Endothelial cell of umbilical vein (primary cell): ENCODE measurements at regions not wholly inside any gene's neighbourhood (a gene's known extent, or its start where the extent isn't known, plus 50 kb on each side); places are given as distances from the start of the nearest gene placed in this dataset.

Source experiments
- BruUV-seq: library from RNA; stranded (reverse); fragments of 400-500 nt; replicated peaks from 2 replicates; lab custom pipeline; 2021; lab: Mats Ljungman, UMichigan
- CTCF ChIA-PET: fragments of 300-600, 350-600 bp; sonication (Branson Sonifier 250); formaldehyde crosslinking; loops from one replicate; lab custom pipeline; 2021; ENCODE audit warnings: antibody characterized with exemption, inconsistent platforms; lab: Charles Lee
- POLR2A ChIA-PET: fragments of 300-600, 350-600 bp; sonication (Branson Sonifier 250); formaldehyde crosslinking; loops from one replicate; lab custom pipeline; 2021; ENCODE audit warnings: antibody characterized with exemption, inconsistent platforms; lab: Charles Lee
- DNase-seq: peaks from one replicate; pipeline ENCODE4 v3.0.0-alpha.2; 2011; ENCODE audit warnings: low read depth, low spot score
- FAIRE-seq: peaks from 2 replicates; lab custom pipeline; 2011; peaks lifted over from hg19 to GRCh38; lab: Jason Lieb, UNC
- H2AFZ ChIP-seq: 2 replicates; pipeline ENCODE4 v1.6.0; 2012; ENCODE audit warnings: low read depth, low read length, control low read depth, inconsistent platforms
- H3K27ac ChIP-seq: 2 replicates; pipeline ENCODE4 v1.5.1; 2011; ENCODE audit warnings: low read depth, mild to moderate bottlenecking, control low read depth, low read length, moderate library complexity; ENCODE audit not compliant: insufficient read depth
- H3K27me3 ChIP-seq, 2 experiments: 2 replicates each; pipeline versions ENCODE4 v1.6.0 to v1.6.1; 2011; ENCODE audit warnings: low read length in 2 of 2, mixed read lengths in 1 of 2; ENCODE audit not compliant: control insufficient read depth in 2 of 2, insufficient read depth in 2 of 2
- H3K36me3 ChIP-seq, 2 experiments: 2 replicates in 1 of 2; 3 replicates in 1 of 2; pipeline ENCODE4 v1.5.1; 2011; ENCODE audit warnings: low read length in 2 of 2, mild to moderate bottlenecking in 1 of 2, moderate library complexity in 1 of 2; ENCODE audit not compliant: control insufficient read depth in 2 of 2, insufficient read depth in 2 of 2; ENCODE audit errors: extremely low read depth in 1 of 2
- H3K4me1 ChIP-seq: 3 replicates; pipeline ENCODE4 v1.5.1; 2011; ENCODE audit warnings: mild to moderate bottlenecking, low read length; ENCODE audit not compliant: control insufficient read depth, insufficient read depth; ENCODE audit errors: extremely low read depth
- H3K4me2 ChIP-seq: 2 replicates; pipeline ENCODE4 v1.6.1; 2011; ENCODE audit warnings: low read length, control low read depth, mixed read lengths; ENCODE audit not compliant: insufficient read depth
- H3K4me3 ChIP-seq, 3 experiments: fragments of 200-600 bp in 1 of 3; sonication (generic), shearing (Covaris generic) in 1 of 3; replicated peaks in 1 of 3; 2 replicates each; pipeline ENCODE4 v1.5.1; 2011 to 2016; ENCODE audit warnings: control low read depth in 3 of 3, low read length in 3 of 3, mild to moderate bottlenecking in 2 of 3, inconsistent platforms in 1 of 3, low read depth in 1 of 3, moderate library complexity in 1 of 3; ENCODE audit not compliant: insufficient read depth in 1 of 3
- H3K79me2 ChIP-seq: 2 replicates; pipeline ENCODE4 v1.6.0; 2012; ENCODE audit warnings: low read length, inconsistent platforms; ENCODE audit not compliant: control insufficient read depth, insufficient read depth
- H3K9ac ChIP-seq: replicated peaks from 2 replicates; pipeline ENCODE3; 2011; ENCODE audit warnings: low read length, control low read depth; ENCODE audit not compliant: insufficient read depth; ENCODE audit errors: extremely low read depth
- H3K9me1 ChIP-seq: replicated peaks from 3 replicates; pipeline ENCODE4 v1.6.0; 2011; ENCODE audit warnings: mild to moderate bottlenecking, low read length; ENCODE audit not compliant: control insufficient read depth, insufficient read depth; ENCODE audit errors: extremely low read depth
- H3K9me3 ChIP-seq: replicated peaks from 2 replicates; pipeline ENCODE4 v1.5.1; 2012; ENCODE audit warnings: low read length, inconsistent platforms; ENCODE audit not compliant: control insufficient read depth, insufficient read depth
- H4K20me1 ChIP-seq: replicated peaks from 2 replicates; pipeline ENCODE3; 2011; ENCODE audit warnings: mild to moderate bottlenecking, low read length; ENCODE audit not compliant: control insufficient read depth, insufficient read depth; ENCODE audit errors: extremely low read depth
- EZH2 ChIP-seq: IDR thresholded peaks from 2 replicates; pipeline ENCODE4 v1.6.1; 2012; ENCODE audit warnings: borderline replicate concordance, low read depth, mild to moderate bottlenecking, moderate library complexity, low read length, inconsistent platforms; ENCODE audit not compliant: severe bottlenecking
- FOS ChIP-seq: IDR thresholded peaks from 2 replicates; pipeline ENCODE4 v1.6.1; 2011; ENCODE audit warnings: mild to moderate bottlenecking, low read length, moderate library complexity, borderline replicate concordance; ENCODE audit not compliant: insufficient read depth
- GATA2 ChIP-seq: IDR thresholded peaks from 2 replicates; pipeline ENCODE4 v1.7.0; 2011; ENCODE audit warnings: low read depth, mild to moderate bottlenecking, moderate library complexity, mixed read lengths, low read length; ENCODE audit not compliant: insufficient read length, insufficient read depth
- JUN ChIP-seq: IDR thresholded peaks from 2 replicates; pipeline ENCODE4 v1.6.1; 2011; ENCODE audit warnings: borderline replicate concordance, low read depth; ENCODE audit not compliant: insufficient read length, insufficient read depth
- MYC ChIP-seq: IDR thresholded peaks from one replicate; pipeline ENCODE4 v1.6.1; 2011; ENCODE audit warnings: mild to moderate bottlenecking, low read depth, low read length
- POLR2A ChIP-seq: IDR thresholded peaks from 2 replicates; pipeline ENCODE4 v1.6.1; 2012; ENCODE audit warnings: low read depth, mild to moderate bottlenecking, control low read depth, low read length
- POLR2AphosphoS5 ChIP-seq: IDR thresholded peaks from 2 replicates; pipeline ENCODE4 v1.6.1; 2012; ENCODE audit warnings: low read depth, mild to moderate bottlenecking, control low read depth, low read length, moderate library complexity; ENCODE audit not compliant: insufficient read depth
- dilution Hi-C: fragments of 300-500 bp; cut with MboI; formaldehyde crosslinking; loops from one replicate; pipeline ENCODE4 v1.15.0; 2019; ENCODE audit warnings: low sequenced_read_pairs; ENCODE audit not compliant: extremely low pct_ligation_motif_present
- intact Hi-C: fragments of 100-400 bp; cut with micrococcal nuclease; formaldehyde crosslinking; loops from one replicate; pipeline ENCODE4 v1.10.0; 2022
- TF ChIP-seq, protein P1 (sequence below): IDR thresholded peaks from 2 replicates; pipeline ENCODE4 v1.6.1; 2011; ENCODE audit not compliant: insufficient read depth, insufficient read length
- TF ChIP-seq, protein P2 (sequence below), 2 donors: IDR thresholded peaks; 1 replicate in 1 of 2; 2 replicates in 1 of 2; pipeline ENCODE4 v1.5.1; 2011; ENCODE audit warnings: low read length in 2 of 2, mild to moderate bottlenecking in 2 of 2, moderate library complexity in 2 of 2, control low read depth in 1 of 2, inconsistent platforms in 1 of 2, low read depth in 1 of 2; ENCODE audit not compliant: insufficient read depth in 1 of 2; ENCODE audit errors: extremely low read depth in 1 of 2

DNA sequence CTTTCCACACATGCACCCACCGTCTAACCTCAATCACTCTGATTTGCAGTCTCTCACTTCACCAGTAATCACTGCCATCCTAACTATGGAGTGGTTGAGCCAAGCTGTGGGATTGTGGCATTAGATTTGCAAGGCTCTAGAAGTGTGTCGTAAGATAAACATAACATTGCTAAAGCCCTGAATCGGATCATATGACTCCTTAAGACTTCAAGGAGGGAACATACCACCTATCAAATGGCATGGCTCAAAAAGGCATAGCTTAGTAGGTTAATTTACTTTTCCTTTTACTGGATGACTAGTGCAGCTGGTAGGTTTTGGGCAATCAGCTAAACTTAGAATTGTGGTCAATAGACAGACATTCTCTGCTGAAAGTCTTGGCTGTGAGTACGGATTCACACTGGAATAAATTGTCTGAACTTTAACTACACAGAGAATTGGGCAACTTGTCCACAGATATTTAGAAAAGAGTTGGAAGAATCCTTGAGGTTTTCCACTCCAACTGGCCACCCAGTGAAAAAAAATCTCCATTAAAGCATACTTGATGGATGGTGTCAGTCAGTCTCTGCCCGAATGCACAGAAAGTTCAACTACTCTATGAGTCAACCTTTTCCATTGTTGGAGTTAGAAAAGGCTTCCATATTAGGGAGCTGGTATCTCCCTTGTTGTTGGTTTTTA lies 476.7 kb upstream of the CBLB start:
- no peaks in the 10 kb centered on the region for H3K36me3 ChIP-seq
- H3K9me3 ChIP-seq: no peaks in the 10 kb centered on the region
- no peaks in the 10 kb centered on the region for H3K79me2 ChIP-seq
- DNase-seq (no peak), FAIRE-seq (no peak)
- peaks cover 5% of the 10 kb centered on the region for H3K4me1 ChIP-seq
- H3K9ac ChIP-seq: no peak overlapping the region
- intact Hi-C loops: no loop called here
- H3K9me1 ChIP-seq: no peaks in the 10 kb centered on the region
- no peak overlapping the region for H2AFZ ChIP-seq
- no peak overlapping the region for H3K4me3 ChIP-seq
- BruUV-seq: no TSS peak
- H3K27me3 ChIP-seq: no peaks in the 10 kb centered on the region
- TF ChIP-seq POLR2A (no peak), JUN (no peak), EZH2 (no peak), GATA2 (no peak), POLR2AphosphoS5 (no peak), MYC (no peak)
- TF ChIP-seq, protein P1, sequence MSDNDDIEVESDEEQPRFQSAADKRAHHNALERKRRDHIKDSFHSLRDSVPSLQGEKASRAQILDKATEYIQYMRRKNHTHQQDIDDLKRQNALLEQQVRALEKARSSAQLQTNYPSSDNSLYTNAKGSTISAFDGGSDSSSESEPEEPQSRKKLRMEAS: no peak
- no peaks in the 10 kb centered on the region for H4K20me1 ChIP-seq
- dilution Hi-C loops: no loop called here
- POLR2A ChIA-PET: no interaction called here
- H3K4me2 ChIP-seq: no peak overlapping the region
- no peak overlapping the region for H3K27ac ChIP-seq
- CTCF ChIA-PET: no interaction called here

DNA sequence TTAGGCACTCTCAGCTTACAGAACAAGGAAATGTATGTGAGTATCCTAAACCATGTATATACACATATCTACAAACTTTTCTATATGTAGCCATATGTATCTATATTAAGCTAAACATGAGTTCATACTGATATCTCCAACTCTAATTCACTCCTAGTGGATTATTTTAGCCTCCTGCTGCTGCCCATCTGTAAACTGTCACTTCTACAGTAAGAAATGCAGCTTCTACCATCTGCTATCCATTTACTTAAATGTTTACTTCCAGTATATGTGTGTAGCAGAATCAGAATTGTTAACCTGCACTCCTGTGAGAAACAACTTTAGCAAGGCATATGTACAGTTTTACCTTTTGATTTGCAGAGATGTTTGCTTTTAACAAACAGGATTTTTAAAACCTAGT lies 478.5 kb upstream of the CBLB start:
- H3K9me3 ChIP-seq: no peaks in the 10 kb centered on the region
- FAIRE-seq: no peak
- H3K27me3 ChIP-seq: no peaks in the 10 kb centered on the region
- no TSS peak for BruUV-seq
- no peak overlapping the region for H3K4me3 ChIP-seq
- TF ChIP-seq POLR2A (no peak), GATA2 (no peak), JUN (no peak), FOS (no peak), EZH2 (no peak), POLR2AphosphoS5 (no peak), MYC (no peak)
- TF ChIP-seq, protein P2, sequence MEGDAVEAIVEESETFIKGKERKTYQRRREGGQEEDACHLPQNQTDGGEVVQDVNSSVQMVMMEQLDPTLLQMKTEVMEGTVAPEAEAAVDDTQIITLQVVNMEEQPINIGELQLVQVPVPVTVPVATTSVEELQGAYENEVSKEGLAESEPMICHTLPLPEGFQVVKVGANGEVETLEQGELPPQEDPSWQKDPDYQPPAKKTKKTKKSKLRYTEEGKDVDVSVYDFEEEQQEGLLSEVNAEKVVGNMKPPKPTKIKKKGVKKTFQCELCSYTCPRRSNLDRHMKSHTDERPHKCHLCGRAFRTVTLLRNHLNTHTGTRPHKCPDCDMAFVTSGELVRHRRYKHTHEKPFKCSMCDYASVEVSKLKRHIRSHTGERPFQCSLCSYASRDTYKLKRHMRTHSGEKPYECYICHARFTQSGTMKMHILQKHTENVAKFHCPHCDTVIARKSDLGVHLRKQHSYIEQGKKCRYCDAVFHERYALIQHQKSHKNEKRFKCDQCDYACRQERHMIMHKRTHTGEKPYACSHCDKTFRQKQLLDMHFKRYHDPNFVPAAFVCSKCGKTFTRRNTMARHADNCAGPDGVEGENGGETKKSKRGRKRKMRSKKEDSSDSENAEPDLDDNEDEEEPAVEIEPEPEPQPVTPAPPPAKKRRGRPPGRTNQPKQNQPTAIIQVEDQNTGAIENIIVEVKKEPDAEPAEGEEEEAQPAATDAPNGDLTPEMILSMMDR (IDR thresholded peaks at IDR 0.05; ENCODE audit: extremely low read depth in 1 of 2, insufficient read depth in 1 of 2, low read depth in 1 of 2, low read length in 2 of 2): no peak
- TF ChIP-seq, protein P1: no peak
- intact Hi-C loops: no loop called here
- no peaks in the 10 kb centered on the region for H4K20me1 ChIP-seq
- CTCF ChIA-PET: no interaction called here
- POLR2A ChIA-PET: no interaction called here
- H3K4me1 ChIP-seq: peaks cover 5% of the 10 kb centered on the region
- no peak overlapping the region for H3K4me2 ChIP-seq
- H2AFZ ChIP-seq: no peak overlapping the region
- dilution Hi-C loops: no loop called here
- no peak for DNase-seq
- H3K9ac ChIP-seq: no peak overlapping the region
- no peak overlapping the region for H3K27ac ChIP-seq
- H3K9me1 ChIP-seq: no peaks in the 10 kb centered on the region
- no peaks in the 10 kb centered on the region for H3K36me3 ChIP-seq
- H3K79me2 ChIP-seq: no peaks in the 10 kb centered on the region
